ENCODE measurements at regions not wholly inside any gene's neighbourhood (a gene's known extent, or its start where the extent isn't known, plus 50 kb on each side); places are given as distances from the start of the nearest gene placed in this dataset.

- TF ChIP-seq CTCF (IDR thresholded peaks at IDR 0.05; ENCODE audit: poor library complexity, severe bottlenecking): no peak
- no peak for TF ChIP-seq REST (IDR thresholded peaks at IDR 0.05; ENCODE audit: borderline replicate concordance)
Measured at GRCh38 chr12:5185435-5186069, 141.9 kb downstream of the KCNA5 start.
